NCI-H1048 (cell line): ENCODE measurements at regions not wholly inside any gene's neighbourhood (a gene's known extent, or its start where the extent isn't known, plus 50 kb on each side); places are given as distances from the start of the nearest gene placed in this dataset.

Experiments
- DNase-seq: peaks from one replicate; lab custom pipeline; 2025; lab: John Stamatoyannopoulos, UW

DNA sequence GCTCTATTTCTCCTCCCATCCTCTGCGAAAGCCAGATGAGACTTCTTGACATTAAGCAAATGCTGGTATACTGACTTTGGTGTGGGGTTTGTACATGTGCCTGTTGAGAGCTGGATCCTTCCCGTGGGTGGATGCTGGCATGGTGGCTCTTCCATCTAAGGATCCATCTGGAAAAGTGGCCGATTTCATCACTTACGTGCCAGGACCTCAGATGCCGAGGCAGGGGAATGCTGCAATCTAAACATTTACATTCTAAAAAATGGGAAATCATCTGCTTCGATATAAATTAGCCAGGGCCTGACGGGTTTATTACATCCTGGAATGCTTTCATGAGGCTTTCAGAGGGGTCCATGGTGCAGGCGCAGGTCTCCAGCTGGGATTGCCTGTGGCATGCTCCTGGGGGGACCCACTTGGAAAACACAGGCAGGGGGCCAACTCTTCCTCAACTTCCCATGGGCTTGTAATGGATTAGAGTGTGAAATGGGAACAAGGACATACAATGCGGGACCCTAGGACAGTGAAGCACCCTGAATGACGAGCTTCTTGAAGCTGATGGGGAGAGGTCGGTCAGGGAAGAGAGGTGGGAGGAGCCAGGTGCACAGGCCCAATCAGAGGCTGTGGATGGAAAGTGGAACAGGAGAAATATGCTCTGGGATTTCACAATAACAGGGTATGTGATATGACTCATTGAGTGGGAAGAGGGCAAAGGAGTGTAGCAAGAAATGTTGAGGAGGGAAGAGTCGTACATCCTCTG is 105.5 kb upstream of the PITX1 start:
- no peak for DNase-seq

DNA sequence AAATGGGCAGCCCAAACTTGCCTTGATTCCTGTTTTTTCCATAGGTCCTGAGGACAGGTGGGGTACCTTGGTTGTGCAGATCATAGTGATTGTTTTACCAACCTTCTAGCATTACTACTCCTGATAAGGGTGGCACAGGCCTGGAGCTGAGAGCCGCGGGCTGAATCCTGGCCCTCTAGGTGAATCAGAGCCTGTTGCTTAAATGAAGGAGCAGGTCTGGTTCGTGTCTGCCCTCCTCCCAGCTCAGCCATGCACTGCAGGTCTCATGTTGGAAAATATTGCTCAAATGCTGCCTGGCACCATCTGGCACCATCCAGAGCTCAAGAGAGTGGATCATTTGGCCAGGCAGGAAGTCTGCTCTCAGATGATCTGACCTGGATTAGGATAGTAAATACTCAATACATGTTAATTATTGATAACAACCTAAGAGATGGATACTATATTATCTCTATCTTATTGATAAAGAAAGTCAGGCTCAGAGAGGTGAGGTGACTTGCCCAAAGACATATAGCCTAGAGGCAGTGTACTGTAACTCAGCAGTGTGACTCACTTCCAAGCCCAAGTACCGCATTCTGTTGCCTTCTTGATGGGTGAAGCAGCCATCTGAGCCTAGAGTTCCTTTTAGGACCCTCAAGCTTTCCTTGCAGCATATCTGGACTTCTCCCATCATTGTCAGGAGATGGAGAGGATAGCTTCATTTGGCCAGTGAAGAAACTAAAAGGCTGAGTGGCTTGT is 104.3 kb upstream of the PITX1 start:
- no peak for DNase-seq

DNA sequence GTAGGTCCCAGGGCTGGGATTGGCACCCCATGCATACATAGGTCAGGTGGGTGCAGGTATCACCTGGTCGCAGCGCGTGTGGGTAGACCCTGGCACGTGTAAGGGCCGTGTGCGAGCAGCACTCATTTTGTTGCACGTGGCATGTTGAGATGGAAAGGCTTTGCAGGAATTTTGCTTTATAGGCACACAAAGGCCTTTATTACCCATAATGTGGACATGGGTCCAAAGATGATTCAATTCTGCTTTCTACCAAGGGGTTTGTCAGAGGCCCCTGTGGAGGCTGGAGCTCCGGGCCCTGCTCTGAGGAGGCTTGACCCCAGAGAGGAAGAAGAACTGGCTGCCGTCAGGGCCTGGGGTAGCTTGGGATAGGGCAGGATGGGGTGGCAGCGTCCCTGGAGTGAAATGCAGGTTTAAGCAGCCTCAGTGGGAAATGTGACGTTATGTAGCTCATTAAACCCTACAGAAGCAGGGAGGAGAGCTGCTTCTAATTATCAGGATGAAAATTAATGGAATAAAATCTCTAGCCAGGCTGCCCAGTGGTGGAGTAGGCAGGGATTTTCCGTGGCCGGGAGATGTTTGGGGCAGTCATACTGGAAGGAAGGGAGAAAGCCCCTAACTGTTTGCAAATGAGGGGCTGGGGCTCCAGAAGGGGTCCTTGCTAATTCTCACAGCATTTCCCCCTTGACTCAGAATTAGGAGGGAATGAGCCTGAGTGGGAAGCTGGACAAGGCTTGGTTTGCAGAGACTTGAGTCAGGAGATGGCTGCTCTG is 103.3 kb upstream of the PITX1 start:
- no peak for DNase-seq

DNA sequence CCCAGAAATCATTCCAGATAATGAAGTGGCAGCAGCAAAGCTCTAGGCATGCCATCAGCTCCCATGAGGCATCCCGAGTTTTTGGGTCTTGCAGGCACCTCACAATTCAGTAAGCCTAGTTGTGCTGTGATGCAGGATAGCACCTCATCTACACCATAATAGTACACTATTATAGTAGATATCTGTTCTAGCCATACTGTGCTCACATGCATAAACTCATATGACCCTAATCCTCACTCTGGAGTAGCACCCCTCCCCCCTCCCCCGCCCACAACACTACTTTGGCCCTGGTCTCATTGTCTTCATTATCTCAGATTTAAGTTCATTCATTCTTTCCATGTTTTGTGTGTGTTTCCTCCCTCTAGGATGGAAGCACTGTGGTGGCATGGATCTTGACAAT is 102.5 kb upstream of the PITX1 start:
- no peak for DNase-seq

DNA sequence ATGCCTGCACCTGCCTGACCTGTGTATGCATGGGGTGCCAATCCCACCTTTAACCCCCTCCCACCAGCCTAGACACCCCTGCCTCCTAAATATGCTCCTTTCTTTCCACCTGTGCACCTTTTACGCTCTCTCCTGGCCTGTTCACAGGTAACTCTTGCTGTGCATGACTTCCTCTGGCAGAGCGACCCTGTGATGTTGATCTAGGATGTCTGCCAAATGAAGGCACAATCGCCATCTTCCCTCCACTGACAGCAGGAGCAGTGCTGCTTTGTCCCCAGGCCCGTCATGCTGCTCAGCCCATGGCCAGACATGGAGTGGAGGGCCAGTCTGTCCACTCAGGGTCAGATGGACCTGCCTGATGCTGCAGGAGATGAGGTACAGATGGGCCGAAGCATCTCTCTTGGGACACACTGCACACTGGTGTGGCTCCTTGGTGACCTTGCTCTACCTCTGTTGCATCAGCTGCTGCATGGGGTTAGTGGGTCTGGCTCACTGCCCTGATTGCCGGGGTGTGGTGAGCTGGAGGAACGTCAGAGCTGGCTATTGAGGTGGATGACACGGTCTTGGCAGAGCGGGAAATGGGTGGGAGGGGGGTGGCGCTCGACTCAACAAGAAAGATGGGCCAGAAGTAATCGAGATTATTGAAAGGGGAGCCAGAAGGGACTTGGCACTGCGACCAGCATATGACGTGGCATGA is 101.7 kb upstream of the PITX1 start:
- DNase-seq, result no peak

DNA sequence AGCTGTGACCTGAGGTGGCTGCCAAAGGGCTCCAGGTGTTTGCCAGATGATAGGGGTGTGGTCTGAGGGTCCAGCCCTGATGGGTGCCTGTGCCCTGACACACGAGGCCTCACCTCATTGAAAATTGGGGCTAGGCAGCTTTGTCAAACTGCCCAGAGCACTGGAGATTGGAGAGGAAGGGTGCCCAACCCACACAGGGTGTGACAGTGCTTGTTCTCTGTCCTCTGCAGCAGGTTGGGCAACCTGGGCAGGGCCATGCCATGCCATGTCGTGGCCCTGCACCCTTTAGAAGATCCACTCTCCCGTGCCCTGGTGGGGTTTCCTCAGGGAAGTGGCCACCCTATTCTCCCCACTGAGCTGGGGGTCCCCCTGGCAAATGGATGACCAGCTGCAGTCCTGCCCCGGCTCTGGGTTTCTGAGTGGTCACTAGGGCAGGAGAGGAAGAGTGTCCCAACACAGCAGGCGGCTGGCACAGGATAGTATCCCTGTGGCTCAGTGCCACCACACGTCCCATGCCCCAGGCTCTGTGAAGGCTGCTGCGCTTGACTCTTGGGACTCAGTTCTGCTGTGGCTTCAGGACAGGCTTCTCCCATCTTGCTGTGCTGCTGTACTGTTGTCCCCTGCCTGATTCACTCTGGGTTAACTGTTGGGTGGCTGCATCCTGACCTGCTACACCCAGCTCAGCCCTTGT is 100.8 kb upstream of the PITX1 start:
- DNase-seq, result no peak

DNA sequence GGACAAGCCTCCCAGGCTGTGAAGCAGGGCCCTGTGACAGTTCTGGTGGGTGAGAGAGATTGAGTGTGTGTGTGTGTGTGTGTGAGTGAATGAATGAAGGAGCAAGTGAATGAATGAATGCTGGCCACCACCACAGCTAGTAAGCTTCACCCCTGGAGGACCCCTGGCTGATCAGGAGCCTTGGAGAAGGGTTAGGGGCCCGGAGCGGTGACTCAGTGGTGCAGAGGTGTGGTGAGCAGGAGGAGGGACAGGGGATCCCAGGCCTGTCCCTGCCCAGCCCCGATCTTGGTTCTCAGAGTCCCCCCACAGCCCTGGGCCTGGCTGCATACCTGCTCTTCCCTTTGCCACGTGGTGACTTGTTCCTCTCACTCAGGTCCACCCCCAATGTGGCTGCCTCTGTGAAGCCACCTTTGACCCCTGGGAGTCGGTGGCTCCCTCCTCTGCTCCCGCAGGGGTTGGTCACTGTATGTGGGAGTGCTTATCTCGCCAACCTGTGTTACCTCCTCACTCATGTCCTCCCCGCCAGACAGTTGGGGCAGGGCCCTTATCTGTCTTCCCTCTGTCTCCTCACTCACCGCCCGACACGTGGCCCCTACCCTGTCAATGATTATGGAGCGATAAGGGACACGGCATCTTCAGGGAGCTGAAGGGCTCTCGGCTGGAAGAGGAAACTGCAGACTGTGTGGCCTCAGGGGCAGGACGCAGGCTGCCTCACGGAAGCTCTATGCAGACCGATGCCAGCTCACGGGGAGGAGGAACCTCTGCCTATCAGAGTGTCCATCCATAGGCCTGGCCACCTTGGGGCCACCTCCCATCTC is 99.9 kb upstream of the PITX1 start:
- DNase-seq, result no peak

DNA sequence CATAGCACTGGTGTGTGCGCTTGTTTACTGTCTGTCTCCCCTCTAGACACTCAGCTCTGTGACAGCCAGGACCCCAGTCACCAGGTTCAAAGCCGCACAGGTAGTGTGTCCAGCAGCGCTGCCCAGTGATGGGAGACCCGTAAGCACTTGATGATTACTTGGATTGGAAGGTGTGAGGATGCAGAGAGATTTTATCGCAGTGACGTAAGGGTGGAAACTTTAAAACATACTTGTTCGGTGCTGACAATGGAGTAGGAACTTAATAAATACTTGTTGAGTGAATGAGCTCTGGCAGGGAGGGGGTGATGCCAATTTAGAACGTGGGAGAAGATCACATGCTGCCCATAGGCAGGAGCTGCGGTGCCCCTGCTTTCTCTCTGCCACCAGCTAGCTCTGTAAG is 99.2 kb upstream of the PITX1 start:
- no peak for DNase-seq

DNA sequence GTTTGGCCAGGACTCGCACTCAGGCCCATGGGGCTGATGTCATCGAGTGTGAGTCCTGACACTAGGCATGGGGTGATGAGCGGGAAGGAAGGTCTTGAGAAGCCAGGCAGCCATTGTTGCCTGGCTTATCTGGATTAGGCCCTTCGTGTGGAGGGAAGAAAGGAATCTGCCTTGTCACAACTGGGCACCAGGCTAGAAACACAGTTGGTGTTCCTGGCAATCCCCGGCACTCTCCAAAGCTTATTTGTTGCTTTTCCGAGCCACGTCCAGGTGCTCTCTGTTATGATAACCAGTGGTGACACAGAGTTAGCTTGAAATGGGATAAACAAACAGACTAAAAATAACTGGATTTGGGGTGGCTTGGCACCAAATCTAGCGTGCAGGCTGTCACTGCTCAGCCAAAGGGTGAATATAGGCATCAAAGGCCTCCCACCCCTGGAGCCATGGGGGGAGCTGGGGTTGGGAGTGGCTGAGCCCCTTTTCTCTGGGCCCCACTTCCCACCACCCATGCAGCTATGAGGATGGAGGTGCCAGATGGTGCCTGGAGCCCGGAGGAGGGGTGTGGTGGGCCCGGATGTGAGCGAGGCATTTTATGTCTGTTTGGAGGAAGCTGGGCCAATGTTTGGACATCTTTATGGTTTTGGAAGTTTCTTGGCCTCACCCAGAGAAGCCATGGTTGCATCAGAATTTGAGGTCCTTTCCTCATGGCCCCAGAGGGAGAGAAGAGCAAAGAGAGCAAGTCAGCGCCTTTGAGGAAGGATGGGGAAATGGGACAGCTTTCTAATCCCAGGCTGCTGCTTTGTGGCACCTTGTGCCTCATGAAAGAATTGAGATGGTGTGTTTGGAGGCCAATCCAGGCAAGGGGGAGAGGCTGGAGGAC is 98.0 kb upstream of the PITX1 start:
- DNase-seq, result no peak

DNA sequence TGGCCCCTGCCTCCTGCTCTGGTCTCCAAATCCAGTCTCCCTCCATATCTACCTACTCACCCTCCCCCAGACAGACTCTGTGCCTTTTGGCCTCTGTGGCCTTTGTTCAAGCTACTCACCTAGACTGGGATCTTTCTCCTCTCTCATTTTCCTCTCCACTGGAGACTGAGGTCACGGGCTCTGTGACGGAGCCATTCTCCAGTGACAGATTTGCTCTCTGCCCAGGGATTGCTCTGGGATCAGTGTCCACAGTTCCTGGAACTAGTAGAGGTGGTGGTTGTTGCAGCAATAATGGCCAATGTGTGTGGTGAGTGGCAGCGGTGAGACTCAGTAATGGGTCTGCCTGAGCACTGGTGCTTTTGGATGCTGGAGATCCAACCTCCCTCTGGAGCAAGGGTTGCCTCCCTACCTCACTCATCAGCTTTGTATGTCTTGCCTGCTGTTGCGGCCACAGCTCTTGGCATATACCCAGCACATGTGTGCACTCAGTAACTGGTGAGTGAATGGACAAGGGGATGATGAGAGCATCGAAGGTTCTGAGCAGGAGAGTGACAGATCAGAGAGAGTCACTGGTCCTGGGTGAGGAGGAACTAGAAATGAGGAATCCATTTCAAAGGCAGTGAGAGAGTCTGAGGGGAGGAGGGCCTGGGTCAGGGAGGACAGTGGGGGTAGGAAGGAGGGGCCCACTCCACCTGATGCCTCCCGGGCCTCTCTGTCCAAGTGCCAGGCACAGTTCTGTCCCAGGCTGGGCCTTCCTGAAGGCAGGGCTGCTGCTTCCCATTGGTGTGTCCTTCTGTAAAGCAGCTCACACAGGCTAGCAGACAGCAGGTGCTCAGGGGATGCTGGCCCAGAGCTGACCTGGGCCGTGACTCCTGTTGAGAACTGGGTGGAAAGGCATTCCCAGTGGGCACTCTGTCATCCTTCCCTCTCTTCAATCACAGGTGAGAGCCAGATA is 96.5 kb upstream of the PITX1 start:
- DNase-seq, result no peak

DNA sequence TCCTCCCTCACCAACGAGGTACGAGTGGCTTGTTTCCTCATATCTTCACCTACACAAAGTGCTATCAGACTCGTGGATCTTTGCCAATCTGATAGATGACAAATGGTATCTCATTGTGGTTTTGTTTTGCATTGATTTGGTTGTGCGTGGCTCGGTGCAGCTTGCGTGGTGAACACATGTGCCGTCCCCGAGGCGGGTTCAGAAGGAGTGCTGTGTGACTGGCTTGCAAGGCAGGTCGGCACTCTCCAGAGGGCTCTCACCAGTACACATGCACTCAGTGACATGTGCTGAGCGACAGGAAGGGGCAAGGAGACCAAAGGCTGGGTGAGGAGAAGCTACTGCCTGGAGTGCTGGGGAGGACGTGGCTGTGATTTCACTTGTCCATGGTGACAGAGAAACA is 95.3 kb upstream of the PITX1 start:
- no peak for DNase-seq

DNA sequence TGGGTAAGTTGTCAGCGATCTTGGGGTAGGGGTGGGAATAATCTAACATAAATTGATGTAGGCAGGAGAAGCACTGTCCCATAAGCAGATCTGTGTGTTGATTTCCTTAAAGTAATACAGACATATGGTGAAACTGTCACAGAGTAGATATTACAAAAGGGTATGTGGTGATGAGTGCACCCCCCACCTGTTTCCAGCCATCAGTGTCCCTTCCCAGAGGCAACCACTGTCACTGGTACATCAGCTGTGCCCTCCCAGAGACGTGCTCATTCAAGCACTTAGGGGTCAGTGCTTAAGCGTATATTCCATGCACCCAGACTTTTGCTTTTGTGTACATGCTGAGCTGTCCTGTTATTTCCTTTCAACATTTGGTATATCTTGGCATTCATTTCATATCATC is 94.3 kb upstream of the PITX1 start:
- no peak for DNase-seq

DNA sequence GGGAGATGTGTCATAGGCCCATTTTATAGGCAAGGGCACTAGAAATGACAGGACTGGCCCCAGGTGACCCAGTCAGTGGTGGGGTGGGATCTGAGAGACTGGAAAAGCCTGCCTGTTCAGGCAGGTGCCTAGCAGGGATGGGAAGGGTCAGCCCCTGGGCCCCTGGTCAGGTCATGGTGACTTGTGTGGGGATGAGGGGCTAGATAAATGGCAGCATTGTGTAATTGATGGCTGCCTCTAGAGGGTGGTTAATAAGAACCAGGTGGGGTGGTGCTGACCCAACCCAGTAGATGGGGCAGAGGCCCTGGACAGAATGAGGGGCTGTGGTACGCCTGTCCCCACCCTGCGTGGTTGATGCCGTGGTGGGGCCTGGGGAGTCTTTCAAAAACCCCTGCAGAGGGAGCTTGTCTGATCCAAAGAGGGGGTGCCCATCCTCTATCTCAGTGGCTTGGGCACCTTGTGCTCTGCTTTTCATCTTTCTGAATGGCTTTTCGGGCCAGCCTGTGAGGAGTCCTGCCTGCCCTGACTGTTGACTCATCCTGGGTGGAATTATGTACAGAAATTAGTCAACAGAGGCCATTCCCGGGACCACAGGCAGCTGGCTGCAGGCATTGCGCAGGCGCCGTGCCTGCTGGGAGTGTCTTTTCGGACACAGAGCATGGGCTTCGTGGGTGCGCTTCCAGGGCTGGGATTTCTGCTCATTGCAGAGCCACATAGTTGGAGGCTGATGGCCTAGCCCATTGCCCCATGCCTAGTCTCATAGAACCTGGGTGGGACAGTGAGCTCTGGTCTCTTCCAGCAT is 93.6 kb upstream of the PITX1 start:
- DNase-seq, result no peak

DNA sequence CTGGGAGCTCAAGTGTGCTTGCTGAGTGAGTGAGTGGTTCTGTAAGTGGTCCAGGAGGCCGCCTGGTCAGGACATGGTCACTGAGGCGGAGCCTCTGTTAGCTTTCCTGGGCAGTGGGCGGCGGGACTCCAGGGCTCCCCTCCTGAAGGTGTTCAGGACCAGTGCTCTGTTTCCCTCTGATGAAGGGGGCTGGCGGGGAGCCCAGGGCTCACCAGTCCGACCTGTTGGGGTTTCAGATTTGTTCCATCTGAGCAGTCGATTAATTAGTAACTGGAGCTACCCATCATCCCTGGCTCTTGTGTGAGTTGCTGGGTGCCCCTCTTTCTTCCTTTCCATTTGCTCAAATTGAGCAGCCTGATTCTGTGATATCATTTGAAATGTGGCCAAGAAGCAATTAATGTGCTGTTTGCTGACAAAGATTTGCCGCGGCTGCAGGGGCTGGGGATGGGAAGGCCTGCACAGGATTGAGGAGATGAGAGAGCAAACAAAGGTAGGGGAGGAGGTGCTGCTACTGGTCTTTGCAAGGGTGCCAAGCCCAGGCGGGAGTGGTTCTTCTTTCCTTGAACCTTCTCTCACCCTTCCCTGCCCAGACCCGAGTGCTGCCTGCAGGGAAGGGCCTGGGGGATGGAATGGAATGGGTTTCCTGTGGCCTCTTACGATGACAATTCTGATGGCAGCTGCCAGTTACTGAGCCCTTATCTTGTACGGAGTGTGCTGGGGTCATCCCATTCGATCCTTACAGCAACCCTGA is 92.8 kb upstream of the PITX1 start:
- DNase-seq, result no peak

DNA sequence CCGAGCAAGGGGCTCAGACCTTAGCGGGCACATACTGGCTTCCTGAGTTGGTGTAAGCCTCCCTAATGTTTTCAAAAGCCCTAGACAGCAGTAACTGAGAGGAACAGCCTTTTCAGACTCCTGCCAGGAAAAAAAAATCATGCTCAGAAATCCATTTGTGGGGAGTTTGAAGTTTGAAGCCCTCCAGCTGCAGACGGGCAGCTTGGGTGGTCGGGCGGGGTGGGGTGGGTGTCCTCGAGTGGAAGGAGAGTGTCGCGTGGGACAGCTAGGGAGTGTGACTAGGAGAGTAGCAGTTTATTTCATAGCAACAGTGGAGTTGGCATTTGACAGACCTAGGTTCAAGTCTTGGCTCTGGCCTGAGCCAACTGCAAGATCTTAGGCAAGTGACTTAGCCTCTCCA is 90.7 kb upstream of the PITX1 start:
- no peak for DNase-seq

DNA sequence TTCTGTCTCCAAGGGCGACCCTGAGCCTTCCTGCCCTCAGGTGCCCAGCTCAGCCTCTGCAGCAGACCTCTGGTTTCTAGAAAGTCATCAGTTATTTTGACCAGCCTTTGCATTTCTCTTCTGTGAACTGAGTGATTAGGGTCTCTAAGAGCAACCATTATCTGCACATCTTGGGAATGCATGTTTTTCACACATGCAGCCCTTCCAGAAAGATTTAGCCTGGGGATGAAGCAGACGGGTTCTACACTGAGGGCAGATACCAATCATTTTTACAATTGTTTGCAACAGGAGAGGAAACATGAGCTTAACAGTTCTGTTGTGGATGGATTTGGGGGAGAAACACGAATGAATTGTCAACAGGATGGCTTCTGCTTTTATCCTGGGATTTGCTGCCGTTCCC is 90.1 kb upstream of the PITX1 start:
- DNase-seq, result no peak

DNA sequence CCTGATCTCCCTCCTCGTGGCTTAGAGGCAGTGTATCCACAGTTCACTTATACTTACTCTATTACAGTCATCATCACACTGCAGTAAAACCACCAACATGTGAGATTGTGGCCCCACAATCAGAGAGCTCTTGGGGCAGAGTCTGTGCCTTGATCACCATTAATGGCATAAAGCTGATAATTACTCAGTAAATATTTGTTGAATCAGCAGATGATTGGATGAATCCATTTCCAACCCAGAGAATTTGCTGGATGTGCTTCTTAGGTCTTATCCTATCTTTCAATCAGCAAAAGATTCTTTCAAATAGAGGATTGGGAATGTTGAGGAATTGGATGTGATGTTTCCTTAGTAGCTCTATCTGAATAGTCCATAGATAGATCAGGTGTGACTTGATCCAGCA is 88.8 kb upstream of the PITX1 start:
- no peak for DNase-seq
